ENCODE measurements at regions not wholly inside any gene's neighbourhood (a gene's known extent, or its start where the extent isn't known, plus 50 kb on each side); places are given as distances from the start of the nearest gene placed in this dataset.

DNA sequence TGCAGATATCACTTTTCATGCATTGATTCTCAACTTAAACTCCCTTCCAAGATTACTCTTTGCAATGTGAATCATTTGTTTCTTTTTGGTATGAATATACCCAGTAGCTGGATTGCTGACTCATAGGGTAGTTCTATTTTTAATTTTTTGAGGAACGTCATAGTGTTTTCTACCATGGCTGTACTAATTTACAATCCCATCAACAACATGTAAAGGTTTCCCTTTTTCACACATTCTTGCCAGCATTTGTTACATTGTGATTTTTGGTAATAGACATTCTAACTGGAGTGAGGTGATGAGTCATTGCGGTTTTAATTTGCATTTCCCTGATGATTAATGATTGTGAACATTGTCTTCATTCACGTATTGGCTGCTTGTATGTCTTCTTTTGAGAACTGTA is 126.7 kb downstream of the VCY1B start:
- Histone ChIP-seq H3K4me3 (ENCODE audit: control extremely low read depth in 1 of 5, extremely low read depth in 1 of 5, insufficient read depth in 1 of 5, low read depth in 2 of 5, low read length in 4 of 5) (no peak overlapping the region), H3K4me2 (replicated peaks; ENCODE audit: low read depth, low read length, poor library complexity, severe bottlenecking) (no peak overlapping the region), H3K27me3 (replicated peaks in 1 of 4; ENCODE audit: control extremely low read depth in 1 of 4, control insufficient read depth in 3 of 4, insufficient read depth in 4 of 4, low read length in 3 of 4) (no peaks in the 10 kb centered on the region), H4K20me1 (ENCODE audit: control insufficient read depth, insufficient read depth, low read length, poor library complexity, severe bottlenecking) (no peaks in the 10 kb centered on the region), H3K4me1 (ENCODE audit: control insufficient read depth in 2 of 2, insufficient read depth in 2 of 2, low read length in 2 of 2) (no peaks in the 10 kb centered on the region), H3K79me2 (ENCODE audit: control insufficient read depth, insufficient read depth, low read length) (no peaks in the 10 kb centered on the region), H3K36me3 (replicated peaks in 1 of 2; ENCODE audit: control extremely low read depth in 1 of 2, control insufficient read depth in 1 of 2, extremely low read depth in 1 of 2, insufficient read depth in 2 of 2, low read length in 1 of 2) (no peaks in the 10 kb centered on the region), H3K27ac (ENCODE audit: low read length in 2 of 2) (no peak overlapping the region), H2AFZ (ENCODE audit: insufficient read depth, low read depth, low read length, poor library complexity, severe bottlenecking) (no peak overlapping the region), H3K9me3 (ENCODE audit: control extremely low read depth in 1 of 3, control insufficient read depth in 2 of 3, insufficient read depth in 1 of 3, low read length in 2 of 3) (no peaks in the 10 kb centered on the region), H3K9ac (ENCODE audit: low read length) (no peak overlapping the region)
- H3K27ac Mint-ChIP-seq: no peak overlapping the region
- intact Hi-C loops (cut with micrococcal nuclease): no loop called here
- DNase-seq (no peak), ATAC-seq (ENCODE audit: low read depth) (no peak)
- H3K9me3 Mint-ChIP-seq (ENCODE audit: insufficient read depth): no peaks in the 10 kb centered on the region
- H3K4me1 Mint-ChIP-seq: no peaks in the 10 kb centered on the region
- POLR2A ChIA-PET: no interaction called here
- CTCF ChIA-PET: no interaction called here
- no peak for TF ChIP-seq EZH2 (IDR thresholded peaks at IDR 0.05; ENCODE audit: borderline replicate concordance, insufficient read depth, low read depth, low read length, poor library complexity, severe bottlenecking)
- TF ChIP-seq, protein P1, sequence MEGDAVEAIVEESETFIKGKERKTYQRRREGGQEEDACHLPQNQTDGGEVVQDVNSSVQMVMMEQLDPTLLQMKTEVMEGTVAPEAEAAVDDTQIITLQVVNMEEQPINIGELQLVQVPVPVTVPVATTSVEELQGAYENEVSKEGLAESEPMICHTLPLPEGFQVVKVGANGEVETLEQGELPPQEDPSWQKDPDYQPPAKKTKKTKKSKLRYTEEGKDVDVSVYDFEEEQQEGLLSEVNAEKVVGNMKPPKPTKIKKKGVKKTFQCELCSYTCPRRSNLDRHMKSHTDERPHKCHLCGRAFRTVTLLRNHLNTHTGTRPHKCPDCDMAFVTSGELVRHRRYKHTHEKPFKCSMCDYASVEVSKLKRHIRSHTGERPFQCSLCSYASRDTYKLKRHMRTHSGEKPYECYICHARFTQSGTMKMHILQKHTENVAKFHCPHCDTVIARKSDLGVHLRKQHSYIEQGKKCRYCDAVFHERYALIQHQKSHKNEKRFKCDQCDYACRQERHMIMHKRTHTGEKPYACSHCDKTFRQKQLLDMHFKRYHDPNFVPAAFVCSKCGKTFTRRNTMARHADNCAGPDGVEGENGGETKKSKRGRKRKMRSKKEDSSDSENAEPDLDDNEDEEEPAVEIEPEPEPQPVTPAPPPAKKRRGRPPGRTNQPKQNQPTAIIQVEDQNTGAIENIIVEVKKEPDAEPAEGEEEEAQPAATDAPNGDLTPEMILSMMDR (IDR thresholded peaks at IDR 0.05): no peak
- WGBS (ENCODE audit: insufficient coverage): no CpG with 5 or more reads among the region's 3 CpGs
- no peak overlapping the region for H3K4me3 Mint-ChIP-seq
- no peaks in the 10 kb centered on the region for H3K27me3 Mint-ChIP-seq

DNA sequence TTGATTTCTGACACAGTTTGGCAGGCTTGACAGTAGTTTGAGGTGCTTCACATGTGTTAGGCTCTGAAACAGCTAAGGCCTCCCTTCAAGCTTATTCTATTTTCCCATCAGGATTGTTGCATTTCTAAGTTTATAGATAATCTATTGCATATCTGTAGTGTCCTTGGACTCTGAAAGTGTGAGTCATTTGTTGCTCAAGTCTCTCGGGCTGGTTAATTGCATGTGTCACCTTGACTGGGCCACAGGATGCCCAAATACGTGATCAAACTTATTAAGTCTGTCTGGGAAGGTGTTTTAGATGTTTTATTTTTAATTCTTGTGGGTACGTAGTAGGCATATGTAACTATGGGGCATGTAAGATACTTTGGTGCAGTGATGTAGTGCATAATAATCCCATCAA is 166.0 kb downstream of the VCY1B start:
- H2AFZ ChIP-seq (ENCODE audit: insufficient read depth, low read depth, low read length, poor library complexity, severe bottlenecking): no peak overlapping the region
- H3K4me1 ChIP-seq (ENCODE audit: control insufficient read depth in 2 of 2, insufficient read depth in 2 of 2, low read length in 2 of 2): no peaks in the 10 kb centered on the region
- Mint-ChIP-seq H3K27ac (no peak overlapping the region), H3K4me3 (no peak overlapping the region), H3K9me3 (ENCODE audit: insufficient read depth) (no peaks in the 10 kb centered on the region), H3K4me1 (no peaks in the 10 kb centered on the region), H3K27me3 (no peaks in the 10 kb centered on the region)
- no peak for ATAC-seq (ENCODE audit: low read depth)
- intact Hi-C loops (cut with micrococcal nuclease): no loop called here
- no peaks in the 10 kb centered on the region for H3K27me3 ChIP-seq (replicated peaks in 1 of 4; ENCODE audit: control extremely low read depth in 1 of 4, control insufficient read depth in 3 of 4, insufficient read depth in 4 of 4, low read length in 3 of 4)
- no peaks in the 10 kb centered on the region for H3K36me3 ChIP-seq (replicated peaks in 1 of 2; ENCODE audit: control extremely low read depth in 1 of 2, control insufficient read depth in 1 of 2, extremely low read depth in 1 of 2, insufficient read depth in 2 of 2, low read length in 1 of 2)
- WGBS (ENCODE audit: insufficient coverage): no CpG with 5 or more reads among the region's 3 CpGs
- POLR2A ChIA-PET: no interaction called here
- H3K9me3 ChIP-seq (ENCODE audit: control extremely low read depth in 1 of 3, control insufficient read depth in 2 of 3, insufficient read depth in 1 of 3, low read length in 2 of 3): no peaks in the 10 kb centered on the region
- no peaks in the 10 kb centered on the region for H4K20me1 ChIP-seq (ENCODE audit: control insufficient read depth, insufficient read depth, low read length, poor library complexity, severe bottlenecking)
- no peak overlapping the region for H3K9ac ChIP-seq (ENCODE audit: low read length)
- no peaks in the 10 kb centered on the region for H3K79me2 ChIP-seq (ENCODE audit: control insufficient read depth, insufficient read depth, low read length)
- H3K4me2 ChIP-seq (replicated peaks; ENCODE audit: low read depth, low read length, poor library complexity, severe bottlenecking): no peak overlapping the region
- DNase-seq: no peak
- no peak overlapping the region for H3K4me3 ChIP-seq (ENCODE audit: control extremely low read depth in 1 of 5, extremely low read depth in 1 of 5, insufficient read depth in 1 of 5, low read depth in 2 of 5, low read length in 4 of 5)
- H3K27ac ChIP-seq (ENCODE audit: low read length in 2 of 2): no peak overlapping the region
- CTCF ChIA-PET: no interaction called here
- TF ChIP-seq, protein P1 (IDR thresholded peaks at IDR 0.05): no peak
- no peak for TF ChIP-seq EZH2 (IDR thresholded peaks at IDR 0.05; ENCODE audit: borderline replicate concordance, insufficient read depth, low read depth, low read length, poor library complexity, severe bottlenecking)

Measured in B cell (primary cell).